ENCODE measurements at regions not wholly inside any gene's neighbourhood (a gene's known extent, or its start where the extent isn't known, plus 50 kb on each side); places are given as distances from the start of the nearest gene placed in this dataset.
"Not testable (repeated sequence)": the region's sequence is repeated elsewhere in the genome, so short reads cannot be mapped to it uniquely, and the experiment has no call there.

DNA sequence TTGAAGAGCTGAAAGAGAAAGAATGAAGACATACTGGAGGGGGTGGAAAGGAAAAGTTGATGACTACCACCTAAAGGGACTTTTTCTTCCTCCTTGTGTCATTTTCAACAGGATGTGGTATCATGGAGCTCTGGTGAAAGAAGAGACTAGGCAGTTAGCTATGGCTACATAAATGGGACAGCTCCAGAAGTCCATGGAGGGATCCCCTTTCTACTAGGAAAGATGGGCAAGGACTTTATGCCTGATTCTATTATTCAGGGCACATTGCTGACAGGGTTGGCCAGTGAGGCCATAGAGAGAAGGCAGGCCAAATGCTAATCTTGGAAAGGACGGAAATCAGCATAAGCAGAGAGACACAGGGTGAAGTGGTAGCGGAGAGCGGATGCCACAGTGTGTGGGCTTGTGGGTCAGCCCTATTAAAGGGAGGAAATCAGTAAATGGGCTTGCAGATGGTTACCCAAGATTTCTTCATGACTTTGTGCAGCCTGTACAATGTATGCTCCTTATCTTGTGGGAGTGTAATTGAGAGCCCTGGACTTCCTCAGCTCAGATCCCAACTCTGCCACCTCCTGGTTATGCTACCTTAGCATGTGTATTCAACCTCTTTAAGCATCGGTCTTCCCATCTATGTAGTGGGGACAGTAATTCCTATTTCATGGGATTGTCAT is 77.4 kb upstream of the TMEM170B start:
- H3K27me3 ChIP-seq (replicated peaks; ENCODE audit: control insufficient read depth, insufficient read depth, low read length) = no peaks in the 10 kb centered on the region
- H3K4me3 ChIP-seq (replicated peaks; ENCODE audit: low read depth, low read length) = peak overlapping the region; percentile 19; the same call in 1 of the 2 replicates
- no peaks in the 10 kb centered on the region for H3K36me3 ChIP-seq (ENCODE audit: control insufficient read depth, insufficient read depth, low read length)
- TF ChIP-seq, protein P1, sequence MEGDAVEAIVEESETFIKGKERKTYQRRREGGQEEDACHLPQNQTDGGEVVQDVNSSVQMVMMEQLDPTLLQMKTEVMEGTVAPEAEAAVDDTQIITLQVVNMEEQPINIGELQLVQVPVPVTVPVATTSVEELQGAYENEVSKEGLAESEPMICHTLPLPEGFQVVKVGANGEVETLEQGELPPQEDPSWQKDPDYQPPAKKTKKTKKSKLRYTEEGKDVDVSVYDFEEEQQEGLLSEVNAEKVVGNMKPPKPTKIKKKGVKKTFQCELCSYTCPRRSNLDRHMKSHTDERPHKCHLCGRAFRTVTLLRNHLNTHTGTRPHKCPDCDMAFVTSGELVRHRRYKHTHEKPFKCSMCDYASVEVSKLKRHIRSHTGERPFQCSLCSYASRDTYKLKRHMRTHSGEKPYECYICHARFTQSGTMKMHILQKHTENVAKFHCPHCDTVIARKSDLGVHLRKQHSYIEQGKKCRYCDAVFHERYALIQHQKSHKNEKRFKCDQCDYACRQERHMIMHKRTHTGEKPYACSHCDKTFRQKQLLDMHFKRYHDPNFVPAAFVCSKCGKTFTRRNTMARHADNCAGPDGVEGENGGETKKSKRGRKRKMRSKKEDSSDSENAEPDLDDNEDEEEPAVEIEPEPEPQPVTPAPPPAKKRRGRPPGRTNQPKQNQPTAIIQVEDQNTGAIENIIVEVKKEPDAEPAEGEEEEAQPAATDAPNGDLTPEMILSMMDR (IDR thresholded peaks at IDR 0.05; ENCODE audit: insufficient read depth, low read length, poor library complexity, severe bottlenecking) = peak; percentile 19
- DNase-seq (ENCODE audit: extremely low read depth, insufficient read length) = peak; percentile 61

DNA sequence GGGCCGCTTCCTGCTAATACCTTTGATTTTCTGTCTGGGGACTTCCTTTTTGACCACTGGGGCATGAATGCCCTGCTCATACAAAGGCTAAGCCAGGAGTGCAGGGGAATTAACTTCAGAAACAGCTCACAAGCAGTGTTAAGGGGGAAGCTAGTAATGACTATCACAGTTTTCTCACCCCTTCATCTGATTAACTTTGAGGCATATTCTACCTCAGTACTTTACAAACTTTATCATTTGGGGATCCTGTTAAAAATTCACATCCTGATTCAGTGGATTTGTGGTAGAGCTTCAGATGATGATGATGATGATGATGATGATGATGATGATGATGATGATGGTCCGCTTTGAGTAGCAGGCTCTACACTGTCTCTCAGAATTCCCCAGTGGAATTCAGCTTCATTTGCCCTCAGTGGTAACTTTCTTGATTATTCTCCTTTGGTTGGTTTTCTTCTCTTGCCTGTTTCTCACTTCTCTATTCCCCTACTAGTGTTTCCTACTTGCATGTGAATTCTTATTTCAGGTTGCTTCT is 78.4 kb upstream of the TMEM170B start:
- H3K27me3 ChIP-seq (replicated peaks; ENCODE audit: control insufficient read depth, insufficient read depth, low read length) = no peaks in the 10 kb centered on the region
- no peaks in the 10 kb centered on the region for H3K36me3 ChIP-seq (ENCODE audit: control insufficient read depth, insufficient read depth, low read length)
- no peak overlapping the region for H3K4me3 ChIP-seq (replicated peaks; ENCODE audit: low read depth, low read length)
- TF ChIP-seq, protein P1 (IDR thresholded peaks at IDR 0.05; ENCODE audit: insufficient read depth, low read length, poor library complexity, severe bottlenecking) = no peak
- DNase-seq (ENCODE audit: extremely low read depth, insufficient read length) = peak; percentile 54

DNA sequence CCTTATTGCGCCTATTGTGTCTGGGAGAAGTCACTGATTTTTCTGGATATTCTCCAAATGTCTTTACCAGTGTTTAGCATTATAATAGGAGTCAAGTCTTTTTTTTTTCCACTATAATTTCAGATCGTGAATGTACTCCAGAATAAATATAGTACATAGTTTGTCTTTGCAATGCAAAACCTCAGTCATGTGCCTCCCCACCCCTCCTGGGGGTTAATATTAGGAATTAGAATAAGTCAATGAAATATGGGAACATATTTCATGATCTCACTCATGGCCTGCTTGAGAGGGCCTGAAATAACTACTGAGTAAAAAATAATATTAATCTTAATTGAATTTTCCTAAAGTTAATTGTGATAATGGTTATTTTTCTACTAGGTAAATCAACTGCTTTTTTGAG is 79.0 kb upstream of the TMEM170B start:
- Histone ChIP-seq H3K27me3 (replicated peaks; ENCODE audit: control insufficient read depth, insufficient read depth, low read length) (no peaks in the 10 kb centered on the region), H3K4me3 (replicated peaks; ENCODE audit: low read depth, low read length) (no peak overlapping the region), H3K36me3 (ENCODE audit: control insufficient read depth, insufficient read depth, low read length) (no peaks in the 10 kb centered on the region)
- TF ChIP-seq, protein P1 (IDR thresholded peaks at IDR 0.05; ENCODE audit: insufficient read depth, low read length, poor library complexity, severe bottlenecking) = no peak
- DNase-seq (ENCODE audit: extremely low read depth, insufficient read length) = no peak

DNA sequence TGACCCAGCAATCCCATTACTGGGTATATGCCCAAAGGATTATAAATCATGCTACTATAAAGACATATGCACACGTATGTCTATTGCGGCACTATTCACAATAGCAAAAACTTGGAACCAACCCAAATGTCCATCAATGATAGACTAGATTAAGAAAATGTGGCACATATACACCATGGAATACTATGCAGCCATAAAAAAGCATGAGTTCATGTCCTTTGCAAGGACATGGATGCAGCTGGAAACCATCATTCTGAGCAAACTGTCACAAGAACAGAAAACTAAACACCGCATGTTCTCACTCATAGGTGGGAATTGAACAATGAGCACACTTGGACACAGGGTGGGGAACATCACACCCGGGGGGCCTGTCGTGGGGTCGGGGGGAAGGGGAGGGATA is 80.1 kb upstream of the TMEM170B start:
- not testable (repeated sequence) for DNase-seq (ENCODE audit: extremely low read depth, insufficient read length); H3K36me3 ChIP-seq (ENCODE audit: control insufficient read depth, insufficient read depth, low read length); H3K27me3 ChIP-seq (replicated peaks; ENCODE audit: control insufficient read depth, insufficient read depth, low read length); H3K4me3 ChIP-seq (replicated peaks; ENCODE audit: low read depth, low read length)

DNA sequence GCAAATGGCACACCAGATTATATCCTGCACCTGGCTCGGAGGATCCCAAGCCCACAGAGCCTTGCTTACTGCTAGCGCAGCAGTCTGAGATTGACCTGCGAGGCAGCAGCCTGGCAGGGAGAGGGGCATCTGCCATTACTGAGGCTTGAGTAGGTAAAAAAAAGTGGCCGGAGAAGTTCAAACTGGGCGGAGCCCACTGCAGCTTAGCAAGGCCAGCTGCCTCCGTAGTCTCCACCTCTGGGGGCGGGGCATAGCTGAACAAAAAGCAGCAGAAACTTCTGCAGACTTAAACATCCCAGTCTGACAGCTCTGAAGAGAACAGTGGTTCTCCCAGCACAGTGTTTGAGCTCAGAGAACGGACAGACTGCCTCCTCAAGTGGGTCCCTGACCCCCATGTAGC is 85.4 kb upstream of the TMEM170B start:
- not testable (repeated sequence) for H3K4me3 ChIP-seq (replicated peaks; ENCODE audit: low read depth, low read length); H3K27me3 ChIP-seq (replicated peaks; ENCODE audit: control insufficient read depth, insufficient read depth, low read length); DNase-seq (ENCODE audit: extremely low read depth, insufficient read length); H3K36me3 ChIP-seq (ENCODE audit: control insufficient read depth, insufficient read depth, low read length)

DNA sequence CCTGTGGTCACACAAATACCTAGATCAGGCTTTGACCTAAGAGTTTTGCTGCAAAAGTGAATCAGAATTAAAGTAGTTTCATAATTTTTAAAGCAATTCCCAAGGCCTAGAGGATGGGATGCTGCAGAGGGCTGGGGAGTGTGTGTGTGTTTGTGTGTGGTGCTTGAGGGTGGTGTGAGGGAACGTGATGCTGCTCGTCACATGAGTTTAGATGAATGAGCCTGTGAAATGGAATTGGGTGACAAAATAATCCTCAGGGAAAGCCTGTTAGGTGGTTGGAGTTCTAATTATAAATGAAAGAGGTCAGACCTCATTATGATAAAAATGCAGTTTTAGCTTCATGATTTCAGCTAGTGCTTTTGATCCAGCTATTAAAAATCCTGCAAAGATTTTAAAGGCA is 87.5 kb upstream of the TMEM170B start:
- H3K4me3 ChIP-seq (replicated peaks; ENCODE audit: low read depth, low read length) = no peak overlapping the region
- no peak for DNase-seq (ENCODE audit: extremely low read depth, insufficient read length)
- TF ChIP-seq, protein P1 (IDR thresholded peaks at IDR 0.05; ENCODE audit: insufficient read depth, low read length, poor library complexity, severe bottlenecking) = no peak
- H3K36me3 ChIP-seq (ENCODE audit: control insufficient read depth, insufficient read depth, low read length) = no peaks in the 10 kb centered on the region
- no peaks in the 10 kb centered on the region for H3K27me3 ChIP-seq (replicated peaks; ENCODE audit: control insufficient read depth, insufficient read depth, low read length)

DNA sequence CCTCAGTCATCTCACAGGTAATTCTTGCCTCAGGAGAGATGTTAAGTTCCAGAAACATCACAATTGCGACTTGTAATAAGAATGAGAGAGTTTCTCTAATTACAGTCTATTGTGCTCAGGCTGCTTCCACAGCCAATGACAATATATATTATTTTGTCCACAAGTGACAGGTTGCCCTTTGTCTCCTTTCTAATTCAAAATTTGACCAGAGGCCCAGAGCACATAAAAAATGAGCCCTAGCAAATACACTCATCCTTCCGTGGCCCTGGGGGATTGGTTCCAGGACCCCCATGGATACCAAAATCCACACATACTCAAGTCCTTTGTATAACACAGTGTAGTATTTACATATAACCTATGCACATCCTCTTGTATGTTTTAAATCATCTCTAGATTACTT is 88.1 kb upstream of the TMEM170B start:
- no peaks in the 10 kb centered on the region for H3K27me3 ChIP-seq (replicated peaks; ENCODE audit: control insufficient read depth, insufficient read depth, low read length)
- H3K36me3 ChIP-seq (ENCODE audit: control insufficient read depth, insufficient read depth, low read length) = no peaks in the 10 kb centered on the region
- no peak overlapping the region for H3K4me3 ChIP-seq (replicated peaks; ENCODE audit: low read depth, low read length)
- TF ChIP-seq, protein P1 (IDR thresholded peaks at IDR 0.05; ENCODE audit: insufficient read depth, low read length, poor library complexity, severe bottlenecking) = no peak
- DNase-seq (ENCODE audit: extremely low read depth, insufficient read length) = no peak
